Vagina (tissue), 2 donors: ENCODE measurements at regions not wholly inside any gene's neighbourhood (a gene's known extent, or its start where the extent isn't known, plus 50 kb on each side); places are given as distances from the start of the nearest gene placed in this dataset.

Experiments used
- POLR2A ChIP-seq, 2 donors: fragments of 450-650 bp; IDR thresholded peaks; one replicate each; pipeline ENCODE4 v1.6.1; 2017; ENCODE audit warnings: antibody characterized with exemption in 2 of 2, mild to moderate bottlenecking in 2 of 2, moderate library complexity in 2 of 2
- TF ChIP-seq, protein P1 (sequence below), 3 experiments: fragments of 450-650 bp in 2 of 3; fragments of 200-600 bp in 1 of 3; sonication (generic) in 1 of 3; IDR thresholded peaks; one replicate each; pipeline ENCODE4 v1.5.1; 2017 to 2019; ENCODE audit warnings: antibody characterized with exemption in 3 of 3, mild to moderate bottlenecking in 2 of 3, moderate library complexity in 2 of 3

GRCh38 chr16:35176449-35176848 is 1717.0 kb downstream of the TP53TG3F start:
- TF ChIP-seq POLR2A (IDR thresholded peaks at IDR 0.05), result no peak
- TF ChIP-seq, protein P1, sequence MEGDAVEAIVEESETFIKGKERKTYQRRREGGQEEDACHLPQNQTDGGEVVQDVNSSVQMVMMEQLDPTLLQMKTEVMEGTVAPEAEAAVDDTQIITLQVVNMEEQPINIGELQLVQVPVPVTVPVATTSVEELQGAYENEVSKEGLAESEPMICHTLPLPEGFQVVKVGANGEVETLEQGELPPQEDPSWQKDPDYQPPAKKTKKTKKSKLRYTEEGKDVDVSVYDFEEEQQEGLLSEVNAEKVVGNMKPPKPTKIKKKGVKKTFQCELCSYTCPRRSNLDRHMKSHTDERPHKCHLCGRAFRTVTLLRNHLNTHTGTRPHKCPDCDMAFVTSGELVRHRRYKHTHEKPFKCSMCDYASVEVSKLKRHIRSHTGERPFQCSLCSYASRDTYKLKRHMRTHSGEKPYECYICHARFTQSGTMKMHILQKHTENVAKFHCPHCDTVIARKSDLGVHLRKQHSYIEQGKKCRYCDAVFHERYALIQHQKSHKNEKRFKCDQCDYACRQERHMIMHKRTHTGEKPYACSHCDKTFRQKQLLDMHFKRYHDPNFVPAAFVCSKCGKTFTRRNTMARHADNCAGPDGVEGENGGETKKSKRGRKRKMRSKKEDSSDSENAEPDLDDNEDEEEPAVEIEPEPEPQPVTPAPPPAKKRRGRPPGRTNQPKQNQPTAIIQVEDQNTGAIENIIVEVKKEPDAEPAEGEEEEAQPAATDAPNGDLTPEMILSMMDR (IDR thresholded peaks at IDR 0.05), result no peak
